IPS DF 6.9 (cell line): ENCODE measurements at regions not wholly inside any gene's neighbourhood (a gene's known extent, or its start where the extent isn't known, plus 50 kb on each side); places are given as distances from the start of the nearest gene placed in this dataset.

Experiments used
- DNase-seq: peaks from one replicate; pipeline ENCODE4 v3.0.0-alpha.2; 2013; ENCODE audit warnings: low read depth, low spot score
- H3K27ac ChIP-seq: one replicate; pipeline ENCODE4 v1.5.1; 2013; ENCODE audit warnings: low read length, control low read depth
- H3K27me3 ChIP-seq: 2 replicates; pipeline ENCODE4 v1.6.1; 2013; ENCODE audit warnings: mild to moderate bottlenecking, low read length; ENCODE audit not compliant: control insufficient read depth, insufficient read depth
- H3K36me3 ChIP-seq: 2 replicates; pipeline ENCODE4 v1.6.1; 2013; ENCODE audit warnings: low read length; ENCODE audit not compliant: control insufficient read depth, insufficient read depth
- H3K4me1 ChIP-seq: 2 replicates; pipeline ENCODE4 v1.6.1; 2013; ENCODE audit warnings: low read length; ENCODE audit not compliant: control insufficient read depth, insufficient read depth
- H3K4me3 ChIP-seq: 2 replicates; pipeline ENCODE4 v1.5.1; 2013; ENCODE audit warnings: mild to moderate bottlenecking, low read length
- H3K9me3 ChIP-seq: 2 replicates; pipeline ENCODE4 v1.6.1; 2013; ENCODE audit warnings: low read length, inconsistent platforms; ENCODE audit not compliant: control insufficient read depth, insufficient read depth
- WGBS: extraction: QIAGEN DNeasy Blood & Tissue Kit; methylation state at CpG from one replicate; pipeline ENCODE4 v1.1.7; 2013; ENCODE audit warnings: mixed read lengths, missing lambda C conversion rate; ENCODE audit not compliant: insufficient read length, insufficient coverage; 5-methylcytosine and 5-hydroxymethylcytosine counted together

- WGBS = no CpG with 5 or more reads among the region's 2 CpGs
Observed at GRCh38 chr1:79530476-79530875, 523.9 kb upstream of the ADGRL4 start.

GRCh38 chr1:79530055-79530454, 523.5 kb upstream of the ADGRL4 start:
- H3K36me3 ChIP-seq = no peaks in the 10 kb centered on the region
- no peaks in the 10 kb centered on the region for H3K27me3 ChIP-seq
- no peak overlapping the region for H3K27ac ChIP-seq
- H3K9me3 ChIP-seq = no peaks in the 10 kb centered on the region
- H3K4me1 ChIP-seq = no peaks in the 10 kb centered on the region
- DNase-seq = no peak
- no CpG with 5 or more reads among the region's 2 CpGs for WGBS
- no peak overlapping the region for H3K4me3 ChIP-seq

More at GRCh38 chr1:79530476-79530875, 523.9 kb upstream of the ADGRL4 start:
- no peaks in the 10 kb centered on the region for H3K9me3 ChIP-seq
- no peak overlapping the region for H3K27ac ChIP-seq
- no peaks in the 10 kb centered on the region for H3K36me3 ChIP-seq
- DNase-seq = no peak
- H3K4me3 ChIP-seq = no peak overlapping the region
- no peaks in the 10 kb centered on the region for H3K27me3 ChIP-seq
- no peaks in the 10 kb centered on the region for H3K4me1 ChIP-seq

- Histone ChIP-seq H3K27me3 (no peaks in the 10 kb centered on the region), H3K4me1 (no peaks in the 10 kb centered on the region), H3K4me3 (no peak overlapping the region), H3K9me3 (no peaks in the 10 kb centered on the region), H3K36me3 (no peaks in the 10 kb centered on the region), H3K27ac (no peak overlapping the region)
- WGBS = no CpG with 5 or more reads among the region's 1 CpG
- DNase-seq = no peak
Observed at GRCh38 chr1:79524126-79524525, 517.6 kb upstream of the ADGRL4 start.

- Histone ChIP-seq H3K36me3 (no peaks in the 10 kb centered on the region), H3K4me3 (no peak overlapping the region), H3K27ac (no peak overlapping the region), H3K27me3 (no peaks in the 10 kb centered on the region), H3K4me1 (no peaks in the 10 kb centered on the region), H3K9me3 (no peaks in the 10 kb centered on the region)
- no peak for DNase-seq
- WGBS = no CpG with 5 or more reads among the region's 4 CpGs
Observed at GRCh38 chr1:79519084-79519760, 512.7 kb upstream of the ADGRL4 start.

GRCh38 chr1:79517470-79518224, 511.1 kb upstream of the ADGRL4 start:
- Histone ChIP-seq H3K36me3 (no peaks in the 10 kb centered on the region), H3K27ac (no peak overlapping the region), H3K4me3 (no peak overlapping the region), H3K4me1 (no peaks in the 10 kb centered on the region), H3K27me3 (no peaks in the 10 kb centered on the region), H3K9me3 (no peaks in the 10 kb centered on the region)
- DNase-seq = no peak
- no CpG with 5 or more reads among the region's 4 CpGs for WGBS

- no CpG with 5 or more reads among the region's 2 CpGs for WGBS
- H3K4me1 ChIP-seq = no peaks in the 10 kb centered on the region
- DNase-seq = no peak
- H3K27me3 ChIP-seq = no peaks in the 10 kb centered on the region
- no peaks in the 10 kb centered on the region for H3K36me3 ChIP-seq
- H3K27ac ChIP-seq = no peak overlapping the region
- no peaks in the 10 kb centered on the region for H3K9me3 ChIP-seq
- no peak overlapping the region for H3K4me3 ChIP-seq
Observed at GRCh38 chr1:79507770-79508169, 501.2 kb upstream of the ADGRL4 start.

- no peak for DNase-seq
- no peaks in the 10 kb centered on the region for H3K27me3 ChIP-seq
- no peaks in the 10 kb centered on the region for H3K36me3 ChIP-seq
- H3K4me1 ChIP-seq = no peaks in the 10 kb centered on the region
- H3K27ac ChIP-seq = no peak overlapping the region
- WGBS = no CpG with 5 or more reads among the region's 3 CpGs
- H3K4me3 ChIP-seq = no peak overlapping the region
- no peaks in the 10 kb centered on the region for H3K9me3 ChIP-seq
Observed at GRCh38 chr1:79501153-79501552, 494.6 kb upstream of the ADGRL4 start.

GRCh38 chr1:79499541-79499940, 493.0 kb upstream of the ADGRL4 start:
- no peak for DNase-seq
- H3K4me3 ChIP-seq = no peak overlapping the region
- no peak overlapping the region for H3K27ac ChIP-seq
- no peaks in the 10 kb centered on the region for H3K4me1 ChIP-seq
- H3K27me3 ChIP-seq = no peaks in the 10 kb centered on the region
- no peaks in the 10 kb centered on the region for H3K9me3 ChIP-seq
- WGBS = no CpG with 5 or more reads among the region's 1 CpG
- no peaks in the 10 kb centered on the region for H3K36me3 ChIP-seq

GRCh38 chr1:79497193-79497773, 490.8 kb upstream of the ADGRL4 start:
- DNase-seq = no peak
- WGBS = no CpG with 5 or more reads among the region's 4 CpGs
- H3K4me1 ChIP-seq = no peaks in the 10 kb centered on the region

GRCh38 chr1:79496129-79496528, 489.6 kb upstream of the ADGRL4 start:
- no CpG with 5 or more reads among the region's 2 CpGs for WGBS
- no peaks in the 10 kb centered on the region for H3K27me3 ChIP-seq
- no peaks in the 10 kb centered on the region for H3K4me1 ChIP-seq
- no peak overlapping the region for H3K4me3 ChIP-seq
- DNase-seq = no peak
- H3K36me3 ChIP-seq = no peaks in the 10 kb centered on the region
- no peaks in the 10 kb centered on the region for H3K9me3 ChIP-seq
- no peak overlapping the region for H3K27ac ChIP-seq

More at GRCh38 chr1:79497193-79497773, 490.8 kb upstream of the ADGRL4 start:
- no peaks in the 10 kb centered on the region for H3K9me3 ChIP-seq
- no peaks in the 10 kb centered on the region for H3K27me3 ChIP-seq
- no peak overlapping the region for H3K4me3 ChIP-seq
- no peak overlapping the region for H3K27ac ChIP-seq
- no peaks in the 10 kb centered on the region for H3K36me3 ChIP-seq
